ENCODE measurements at regions not wholly inside any gene's neighbourhood (a gene's known extent, or its start where the extent isn't known, plus 50 kb on each side); places are given as distances from the start of the nearest gene placed in this dataset.

GRCh38 chr17:72030067-72030899, 90.5 kb upstream of the SOX9 start:
- Histone ChIP-seq H2AFZ (ENCODE audit: control insufficient read depth, low read length) (peak overlapping the region; percentile 99), H3K27me3 (ENCODE audit: control insufficient read depth, extremely low read depth, insufficient read depth, low read length) (no peaks in the 10 kb centered on the region), H3K9me1 (ENCODE audit: control insufficient read depth, extremely low read depth, insufficient read depth, low read length) (no peaks in the 10 kb centered on the region), H4K20me1 (ENCODE audit: control insufficient read depth, extremely low read depth, insufficient read depth, low read length) (no peaks in the 10 kb centered on the region), H3K9me3 (ENCODE audit: control insufficient read depth, low read depth, low read length) (no peaks in the 10 kb centered on the region), H3K9ac (ENCODE audit: control insufficient read depth, extremely low read depth, insufficient read depth, low read length) (peak overlapping the region; percentile 66), H3K4me3 (ENCODE audit: control insufficient read depth in 2 of 3, extremely low read depth in 1 of 3, insufficient read depth in 2 of 3, low read depth in 1 of 3, low read length in 3 of 3) (peak overlapping the region; percentile 39 to 71 (median 68)), H3K36me3 (ENCODE audit: control insufficient read depth in 2 of 2, extremely low read depth in 1 of 2, insufficient read depth in 2 of 2, low read length in 2 of 2) (no peaks in the 10 kb centered on the region), H3K4me2 (ENCODE audit: control insufficient read depth, extremely low read depth, insufficient read depth, low read depth, low read length) (peak overlapping the region; percentile 86), H3K27ac (ENCODE audit: control insufficient read depth, insufficient read depth, low read length) (peak overlapping the region; percentile 7), H3K79me2 (ENCODE audit: control insufficient read depth, insufficient read depth, low read length) (no peaks in the 10 kb centered on the region), H3K4me1 (ENCODE audit: control insufficient read depth, extremely low read depth, insufficient read depth, low read length) (peaks cover 6% of the 10 kb centered on the region)
- DNase-seq (ENCODE audit: low read depth, low spot score) (no peak), FAIRE-seq (peak; percentile 62)
- dilution Hi-C loops (cut with MboI; ENCODE audit: extremely low pct_ligation_motif_present, low sequenced_read_pairs), result no loop called here
- peak; percentile 48 to 77 (median 64) for TF ChIP-seq CTCF (optimal IDR thresholded peaks at IDR 0.05 in 1 of 3, IDR thresholded peaks at IDR 0.05 in 1 of 3, conservative IDR thresholded peaks at IDR 0.05 in 1 of 3; ENCODE audit: extremely low read depth in 1 of 3, insufficient read depth in 2 of 3, low read length in 3 of 3)
- no peak for TF ChIP-seq EZH2 (IDR thresholded peaks at IDR 0.05; ENCODE audit: low read length)

GRCh38 chr17:72031219-72031884, 89.5 kb upstream of the SOX9 start:
- H2AFZ ChIP-seq (ENCODE audit: control insufficient read depth, low read length), result no peak overlapping the region
- no peak overlapping the region for H3K9ac ChIP-seq (ENCODE audit: control insufficient read depth, extremely low read depth, insufficient read depth, low read length)
- no peaks in the 10 kb centered on the region for H3K9me1 ChIP-seq (ENCODE audit: control insufficient read depth, extremely low read depth, insufficient read depth, low read length)
- no peak overlapping the region for H3K4me3 ChIP-seq (ENCODE audit: control insufficient read depth in 2 of 3, extremely low read depth in 1 of 3, insufficient read depth in 2 of 3, low read depth in 1 of 3, low read length in 3 of 3)
- H3K4me1 ChIP-seq (ENCODE audit: control insufficient read depth, extremely low read depth, insufficient read depth, low read length), result peaks cover 6% of the 10 kb centered on the region
- H3K27ac ChIP-seq (ENCODE audit: control insufficient read depth, insufficient read depth, low read length), result no peak overlapping the region
- peak overlapping the region; percentile 86 for H3K4me2 ChIP-seq (ENCODE audit: control insufficient read depth, extremely low read depth, insufficient read depth, low read depth, low read length)
- no peaks in the 10 kb centered on the region for H3K9me3 ChIP-seq (ENCODE audit: control insufficient read depth, low read depth, low read length)
- H3K27me3 ChIP-seq (ENCODE audit: control insufficient read depth, extremely low read depth, insufficient read depth, low read length), result no peaks in the 10 kb centered on the region
- FAIRE-seq, result no peak
- H3K79me2 ChIP-seq (ENCODE audit: control insufficient read depth, insufficient read depth, low read length), result no peaks in the 10 kb centered on the region
- no peaks in the 10 kb centered on the region for H3K36me3 ChIP-seq (ENCODE audit: control insufficient read depth in 2 of 2, extremely low read depth in 1 of 2, insufficient read depth in 2 of 2, low read length in 2 of 2)
- DNase-seq (ENCODE audit: low read depth, low spot score), result no peak
- dilution Hi-C loops (cut with MboI; ENCODE audit: extremely low pct_ligation_motif_present, low sequenced_read_pairs), result no loop called here
- no peaks in the 10 kb centered on the region for H4K20me1 ChIP-seq (ENCODE audit: control insufficient read depth, extremely low read depth, insufficient read depth, low read length)
- no peak for TF ChIP-seq EZH2 (IDR thresholded peaks at IDR 0.05; ENCODE audit: low read length)
- no peak for TF ChIP-seq CTCF (optimal IDR thresholded peaks at IDR 0.05 in 1 of 3, IDR thresholded peaks at IDR 0.05 in 1 of 3, conservative IDR thresholded peaks at IDR 0.05 in 1 of 3; ENCODE audit: extremely low read depth in 1 of 3, insufficient read depth in 2 of 3, low read length in 3 of 3)

Data from keratinocyte (primary cell).